ENCODE measurements at regions not wholly inside any gene's neighbourhood (a gene's known extent, or its start where the extent isn't known, plus 50 kb on each side); places are given as distances from the start of the nearest gene placed in this dataset.

DNA sequence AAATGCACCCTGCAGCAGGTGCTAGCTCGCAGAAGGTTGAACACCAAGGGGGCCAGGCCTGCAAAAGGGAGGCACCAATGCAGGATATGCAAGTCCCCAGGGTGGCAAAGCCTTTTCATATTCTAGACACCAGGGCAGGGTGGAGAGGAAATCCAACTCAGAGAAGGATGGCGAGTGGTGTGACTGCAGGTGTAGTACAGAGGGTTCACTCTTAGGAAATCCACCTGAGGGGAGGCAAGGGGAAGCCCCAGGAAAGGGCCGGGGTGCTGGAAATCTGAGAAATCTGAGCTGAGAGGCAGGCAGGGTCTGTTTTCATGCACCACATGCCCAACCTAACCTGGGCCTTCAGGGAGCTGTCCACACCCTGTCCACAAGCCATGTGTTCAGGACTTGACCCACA lies 163.2 kb upstream of the CTTNBP2NL start:
- Histone ChIP-seq H3F3A (ENCODE audit: low read depth) (no peaks in the 10 kb centered on the region), H4K20me1 (ENCODE audit: insufficient read depth, low read length, poor library complexity, severe bottlenecking) (no peaks in the 10 kb centered on the region), H3K9me3 (ENCODE audit: insufficient read depth, low read depth, low read length) (0 out of 2 replicates have a peak, but pooled peaks cover 5% of the 10 kb centered on the region), H3K79me2 (ENCODE audit: insufficient read depth, low read length) (no peaks in the 10 kb centered on the region), H2AFZ (ENCODE audit: low read length) (no peak overlapping the region), H3K9me2 (replicated peaks; ENCODE audit: low read depth, low read length) (no peaks in the 10 kb centered on the region), H3K4me3 (ENCODE audit: low read length, poor library complexity, severe bottlenecking) (no peak overlapping the region), H3K4me1 (ENCODE audit: insufficient read depth, low read length, poor library complexity, severe bottlenecking) (no peaks in the 10 kb centered on the region), H3K9ac (ENCODE audit: low read depth, low read length, poor library complexity, severe bottlenecking) (no peak overlapping the region), H3K4me2 (ENCODE audit: low read depth, low read length, poor library complexity, severe bottlenecking) (no peak overlapping the region), H3K27me3 (ENCODE audit: insufficient read depth, low read length, poor library complexity, severe bottlenecking) (no peaks in the 10 kb centered on the region), H3K36me3 (ENCODE audit: insufficient read depth, low read length) (no peaks in the 10 kb centered on the region)
- TF ChIP-seq EZH2phosphoT487 (IDR thresholded peaks at IDR 0.05; ENCODE audit: borderline replicate concordance) = no peak
- TF ChIP-seq, protein P1, sequence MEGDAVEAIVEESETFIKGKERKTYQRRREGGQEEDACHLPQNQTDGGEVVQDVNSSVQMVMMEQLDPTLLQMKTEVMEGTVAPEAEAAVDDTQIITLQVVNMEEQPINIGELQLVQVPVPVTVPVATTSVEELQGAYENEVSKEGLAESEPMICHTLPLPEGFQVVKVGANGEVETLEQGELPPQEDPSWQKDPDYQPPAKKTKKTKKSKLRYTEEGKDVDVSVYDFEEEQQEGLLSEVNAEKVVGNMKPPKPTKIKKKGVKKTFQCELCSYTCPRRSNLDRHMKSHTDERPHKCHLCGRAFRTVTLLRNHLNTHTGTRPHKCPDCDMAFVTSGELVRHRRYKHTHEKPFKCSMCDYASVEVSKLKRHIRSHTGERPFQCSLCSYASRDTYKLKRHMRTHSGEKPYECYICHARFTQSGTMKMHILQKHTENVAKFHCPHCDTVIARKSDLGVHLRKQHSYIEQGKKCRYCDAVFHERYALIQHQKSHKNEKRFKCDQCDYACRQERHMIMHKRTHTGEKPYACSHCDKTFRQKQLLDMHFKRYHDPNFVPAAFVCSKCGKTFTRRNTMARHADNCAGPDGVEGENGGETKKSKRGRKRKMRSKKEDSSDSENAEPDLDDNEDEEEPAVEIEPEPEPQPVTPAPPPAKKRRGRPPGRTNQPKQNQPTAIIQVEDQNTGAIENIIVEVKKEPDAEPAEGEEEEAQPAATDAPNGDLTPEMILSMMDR (conservative IDR thresholded peaks at IDR 0.05; ENCODE audit: low read length) = no peak

DNA sequence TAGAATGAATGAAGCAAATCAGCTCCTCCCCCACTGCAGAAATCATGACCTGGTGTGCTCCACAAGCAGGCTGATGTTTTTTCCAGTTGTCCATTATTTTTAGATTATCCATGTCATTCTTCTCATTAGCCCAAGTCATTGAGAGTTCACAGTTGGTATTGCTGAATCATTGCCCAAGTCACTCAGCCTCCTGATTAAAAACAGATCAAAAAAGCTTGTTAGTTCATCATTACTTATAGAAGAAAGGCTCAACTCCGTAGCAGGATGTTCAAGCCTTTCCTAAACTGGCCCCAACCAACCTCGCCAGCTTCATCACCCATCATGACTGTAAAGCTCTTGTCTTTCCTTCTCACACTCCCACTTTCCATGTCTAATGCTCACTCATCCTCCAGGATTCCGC lies 161.3 kb upstream of the CTTNBP2NL start:
- Histone ChIP-seq H3K9me2 (replicated peaks; ENCODE audit: low read depth, low read length) (no peaks in the 10 kb centered on the region), H2AFZ (ENCODE audit: low read length) (no peak overlapping the region), H3K79me2 (ENCODE audit: insufficient read depth, low read length) (no peaks in the 10 kb centered on the region), H3K4me2 (ENCODE audit: low read depth, low read length, poor library complexity, severe bottlenecking) (no peak overlapping the region), H3K36me3 (ENCODE audit: insufficient read depth, low read length) (no peaks in the 10 kb centered on the region), H4K20me1 (ENCODE audit: insufficient read depth, low read length, poor library complexity, severe bottlenecking) (no peaks in the 10 kb centered on the region), H3F3A (ENCODE audit: low read depth) (no peaks in the 10 kb centered on the region), H3K9ac (ENCODE audit: low read depth, low read length, poor library complexity, severe bottlenecking) (no peak overlapping the region), H3K27me3 (ENCODE audit: insufficient read depth, low read length, poor library complexity, severe bottlenecking) (no peaks in the 10 kb centered on the region), H3K4me1 (ENCODE audit: insufficient read depth, low read length, poor library complexity, severe bottlenecking) (no peaks in the 10 kb centered on the region), H3K9me3 (ENCODE audit: insufficient read depth, low read depth, low read length) (no peaks in the 10 kb centered on the region), H3K4me3 (ENCODE audit: low read length, poor library complexity, severe bottlenecking) (no peak overlapping the region)
- TF ChIP-seq, protein P1 (conservative IDR thresholded peaks at IDR 0.05; ENCODE audit: low read length) = no peak
- TF ChIP-seq EZH2phosphoT487 (IDR thresholded peaks at IDR 0.05; ENCODE audit: borderline replicate concordance) = no peak

DNA sequence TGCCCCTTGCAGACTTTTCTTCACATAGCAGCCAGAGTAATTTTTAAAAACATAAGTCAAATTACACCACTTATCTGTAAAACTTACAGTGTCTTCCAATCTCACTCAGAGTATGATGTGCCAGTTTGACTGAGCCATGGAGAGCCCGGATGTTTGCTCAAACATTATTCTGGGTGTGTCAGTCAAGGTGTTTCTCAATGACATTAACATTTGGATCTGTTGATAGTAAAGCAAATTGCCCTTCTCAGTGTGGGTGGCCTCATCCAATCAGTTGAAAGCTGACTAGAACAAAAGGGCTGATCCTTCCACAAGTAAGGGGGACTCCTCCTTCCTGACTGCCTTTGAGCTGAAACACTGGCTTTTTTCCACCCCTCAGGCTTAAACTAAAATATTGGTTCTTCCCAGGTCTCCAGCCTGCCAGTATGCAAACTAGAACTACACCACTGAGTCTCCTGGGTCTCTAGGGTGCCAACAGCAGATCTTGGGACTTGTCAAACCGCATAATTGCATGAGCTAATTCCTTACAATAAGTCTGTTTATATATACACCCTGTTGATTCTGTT lies 157.9 kb upstream of the CTTNBP2NL start:
- no peak overlapping the region for H3K9ac ChIP-seq (ENCODE audit: low read depth, low read length, poor library complexity, severe bottlenecking)
- no peaks in the 10 kb centered on the region for H3F3A ChIP-seq (ENCODE audit: low read depth)
- H3K4me3 ChIP-seq (ENCODE audit: low read length, poor library complexity, severe bottlenecking) = no peak overlapping the region
- H3K79me2 ChIP-seq (ENCODE audit: insufficient read depth, low read length) = no peaks in the 10 kb centered on the region
- no peak overlapping the region for H3K4me2 ChIP-seq (ENCODE audit: low read depth, low read length, poor library complexity, severe bottlenecking)
- no peaks in the 10 kb centered on the region for H4K20me1 ChIP-seq (ENCODE audit: insufficient read depth, low read length, poor library complexity, severe bottlenecking)
- no peaks in the 10 kb centered on the region for H3K36me3 ChIP-seq (ENCODE audit: insufficient read depth, low read length)
- no peaks in the 10 kb centered on the region for H3K4me1 ChIP-seq (ENCODE audit: insufficient read depth, low read length, poor library complexity, severe bottlenecking)
- H3K27me3 ChIP-seq (ENCODE audit: insufficient read depth, low read length, poor library complexity, severe bottlenecking) = no peaks in the 10 kb centered on the region
- TF ChIP-seq, protein P1 (conservative IDR thresholded peaks at IDR 0.05; ENCODE audit: low read length) = no peak
- no peak for TF ChIP-seq EZH2phosphoT487 (IDR thresholded peaks at IDR 0.05; ENCODE audit: borderline replicate concordance)
- no peaks in the 10 kb centered on the region for H3K9me2 ChIP-seq (replicated peaks; ENCODE audit: low read depth, low read length)
- no peaks in the 10 kb centered on the region for H3K9me3 ChIP-seq (ENCODE audit: insufficient read depth, low read depth, low read length)
- H2AFZ ChIP-seq (ENCODE audit: low read length) = no peak overlapping the region
